Ishikawa (cell line): ENCODE measurements at regions not wholly inside any gene's neighbourhood (a gene's known extent, or its start where the extent isn't known, plus 50 kb on each side); places are given as distances from the start of the nearest gene placed in this dataset.

Experiments
- CEBPB ChIP-seq: IDR thresholded peaks from 2 replicates; pipeline ENCODE4 v1.6.1; 2012
- CREB1 ChIP-seq: IDR thresholded peaks from 2 replicates; pipeline ENCODE4 v1.6.1; 2012; ENCODE audit warnings: low read depth
- EGR1 ChIP-seq: IDR thresholded peaks from 2 replicates; pipeline ENCODE4 v1.6.1; 2012
- EP300 ChIP-seq: IDR thresholded peaks from 2 replicates; pipeline ENCODE4 v1.6.1; 2012; ENCODE audit warnings: borderline replicate concordance
- FOXM1 ChIP-seq: IDR thresholded peaks from 2 replicates; pipeline ENCODE4 v1.6.1; 2012; ENCODE audit warnings: low read depth, borderline replicate concordance
- MAX ChIP-seq: IDR thresholded peaks from 2 replicates; pipeline ENCODE4 v1.6.1; 2012
- NFIC ChIP-seq: IDR thresholded peaks from 2 replicates; pipeline ENCODE4 v1.6.1; 2012
- RAD21 ChIP-seq: IDR thresholded peaks from 2 replicates; pipeline ENCODE4 v1.6.1; 2012; ENCODE audit warnings: low read depth
- REST ChIP-seq: IDR thresholded peaks from 2 replicates; pipeline ENCODE4 v1.6.1; 2012; ENCODE audit warnings: low read depth, mild to moderate bottlenecking
- TAF1 ChIP-seq: IDR thresholded peaks from 2 replicates; pipeline ENCODE4 v1.6.1; 2012; ENCODE audit warnings: low read depth, mild to moderate bottlenecking
- TCF12 ChIP-seq: IDR thresholded peaks from 2 replicates; pipeline ENCODE4 v1.6.1; 2012; ENCODE audit warnings: low read depth
- TEAD4 ChIP-seq: IDR thresholded peaks from 2 replicates; pipeline ENCODE4 v1.6.1; 2012
- USF1 ChIP-seq: IDR thresholded peaks from 2 replicates; pipeline ENCODE4 v1.6.1; 2012
- YY1 ChIP-seq: IDR thresholded peaks from 2 replicates; pipeline ENCODE4 v1.6.1; 2012; ENCODE audit warnings: low read depth
- ZBTB7A ChIP-seq: IDR thresholded peaks from 2 replicates; pipeline ENCODE4 v1.6.1; 2012; ENCODE audit warnings: low read depth

- TF ChIP-seq EP300 (no peak), TEAD4 (no peak), USF1 (no peak), REST (no peak), MAX (no peak), RAD21 (no peak), ZBTB7A (no peak), NFIC (no peak), CEBPB (no peak), CREB1 (no peak), YY1 (no peak), TAF1 (no peak), EGR1 (no peak), TCF12 (no peak)
These were observed 390.6 kb upstream of the C9orf72 start for GRCh38 chr9:27963836-27964235.

- TF ChIP-seq TAF1 (no peak), FOXM1 (no peak), TEAD4 (no peak), REST (no peak), EGR1 (no peak), NFIC (no peak), USF1 (no peak), TCF12 (no peak), YY1 (no peak), ZBTB7A (no peak), CREB1 (no peak), CEBPB (no peak), RAD21 (no peak), EP300 (no peak), MAX (no peak)
These were observed 393.9 kb upstream of the C9orf72 start for GRCh38 chr9:27967210-27967609.

GRCh38 chr9:27977931-27978330 is 404.6 kb upstream of the C9orf72 start:
- no peak for TF ChIP-seq YY1
- no peak for TF ChIP-seq USF1
- no peak for TF ChIP-seq REST
- TF ChIP-seq CEBPB, result no peak
- TF ChIP-seq RAD21, result no peak
- TF ChIP-seq TAF1, result no peak
- TF ChIP-seq EP300, result no peak
- TF ChIP-seq TCF12, result no peak
- TF ChIP-seq MAX, result no peak
- no peak for TF ChIP-seq FOXM1
- no peak for TF ChIP-seq ZBTB7A
- TF ChIP-seq CREB1, result no peak
- TF ChIP-seq EGR1, result no peak
- no peak for TF ChIP-seq NFIC
- no peak for TF ChIP-seq TEAD4

GRCh38 chr9:27985714-27986113 is 412.4 kb upstream of the C9orf72 start:
- TF ChIP-seq FOXM1, result no peak
- no peak for TF ChIP-seq TAF1
